ENCODE measurements at regions not wholly inside any gene's neighbourhood (a gene's known extent, or its start where the extent isn't known, plus 50 kb on each side); places are given as distances from the start of the nearest gene placed in this dataset.
A peak's percentile ranks its signal among the peaks of the same experiment; 100 is the strongest.

GRCh38 chr1:14098294-14098913, 398.4 kb downstream of the PRDM2 start:
- Histone ChIP-seq H3K36me3 (no peaks in the 10 kb centered on the region), H3K27me3 (no peaks in the 10 kb centered on the region), H3K4me3 (no peak overlapping the region), H3K9me3 (no peaks in the 10 kb centered on the region)
- no peak for DNase-seq

GRCh38 chr1:14100444-14100843, 400.5 kb downstream of the PRDM2 start:
- H3K9me3 ChIP-seq, result 0 out of 2 replicates have a peak, but pooled peaks cover 2% of the 10 kb centered on the region
- H3K27me3 ChIP-seq, result no peaks in the 10 kb centered on the region; the same call in 1 of the 2 replicates
- no peak for DNase-seq
- H3K4me3 ChIP-seq, result no peak overlapping the region
- H3K36me3 ChIP-seq, result no peaks in the 10 kb centered on the region

GRCh38 chr1:14100919-14101318, 400.9 kb downstream of the PRDM2 start:
- no peaks in the 10 kb centered on the region for H3K36me3 ChIP-seq
- no peak overlapping the region for H3K4me3 ChIP-seq
- no peaks in the 10 kb centered on the region; the same call in 1 of the 2 replicates for H3K27me3 ChIP-seq
- DNase-seq, result no peak
- 0 out of 2 replicates have a peak, but pooled peaks cover 2% of the 10 kb centered on the region for H3K9me3 ChIP-seq

- 0 out of 2 replicates have a peak, but pooled peaks cover 2% of the 10 kb centered on the region for H3K9me3 ChIP-seq
- H3K36me3 ChIP-seq, result no peaks in the 10 kb centered on the region
- no peak for DNase-seq
- H3K4me3 ChIP-seq, result no peak overlapping the region
- no peaks in the 10 kb centered on the region; the same call in 1 of the 2 replicates for H3K27me3 ChIP-seq
Observed at GRCh38 chr1:14102180-14102579, 402.2 kb downstream of the PRDM2 start.

GRCh38 chr1:14103878-14104430, 404.0 kb downstream of the PRDM2 start:
- Histone ChIP-seq H3K4me3 (no peak overlapping the region), H3K27me3 (no peaks in the 10 kb centered on the region; the same call in 1 of the 2 replicates), H3K9me3 (0 out of 2 replicates have a peak, but pooled peaks cover 2% of the 10 kb centered on the region), H3K36me3 (no peaks in the 10 kb centered on the region)
- no peak for DNase-seq

- Histone ChIP-seq H3K27me3 (no peaks in the 10 kb centered on the region; the same call in 1 of the 2 replicates), H3K4me3 (no peak overlapping the region), H3K36me3 (no peaks in the 10 kb centered on the region), H3K9me3 (0 out of 2 replicates have a peak, but pooled peaks cover 2% of the 10 kb centered on the region)
- no peak for DNase-seq
Observed at GRCh38 chr1:14106126-14106525, 406.1 kb downstream of the PRDM2 start.

GRCh38 chr1:14106679-14107313, 406.8 kb downstream of the PRDM2 start:
- DNase-seq, result no peak
- no peak overlapping the region for H3K4me3 ChIP-seq
- H3K9me3 ChIP-seq, result 0 out of 2 replicates have a peak, but pooled peaks cover 2% of the 10 kb centered on the region
- H3K27me3 ChIP-seq, result no peaks in the 10 kb centered on the region; the same call in 1 of the 2 replicates
- H3K36me3 ChIP-seq, result no peaks in the 10 kb centered on the region

GRCh38 chr1:14108356-14109275, 408.6 kb downstream of the PRDM2 start:
- Histone ChIP-seq H3K27me3 (no peaks in the 10 kb centered on the region; the same call in 1 of the 2 replicates), H3K36me3 (no peaks in the 10 kb centered on the region)
- no peak for DNase-seq

GRCh38 chr1:14109276-14109635, 409.3 kb downstream of the PRDM2 start:
- Histone ChIP-seq H3K36me3 (no peaks in the 10 kb centered on the region), H3K4me3 (no peak overlapping the region), H3K9me3 (0 out of 2 replicates have a peak, but pooled peaks cover 2% of the 10 kb centered on the region), H3K27me3 (no peaks in the 10 kb centered on the region; the same call in 1 of the 2 replicates)
- no peak for DNase-seq

More at GRCh38 chr1:14108356-14109275, 408.6 kb downstream of the PRDM2 start:
- no peak overlapping the region for H3K4me3 ChIP-seq
- H3K9me3 ChIP-seq, result 0 out of 2 replicates have a peak, but pooled peaks cover 2% of the 10 kb centered on the region

- Histone ChIP-seq H3K27me3 (no peaks in the 10 kb centered on the region; the same call in 1 of the 2 replicates), H3K36me3 (no peaks in the 10 kb centered on the region), H3K9me3 (0 out of 2 replicates have a peak, but pooled peaks cover 2% of the 10 kb centered on the region), H3K4me3 (no peak overlapping the region)
- DNase-seq, result no peak
Observed at GRCh38 chr1:14110040-14110439, 410.1 kb downstream of the PRDM2 start.

- Histone ChIP-seq H3K36me3 (no peaks in the 10 kb centered on the region), H3K4me3 (no peak overlapping the region), H3K27me3 (no peaks in the 10 kb centered on the region), H3K9me3 (no peaks in the 10 kb centered on the region)
- no peak for DNase-seq
Observed at GRCh38 chr1:14111121-14111520, 411.1 kb downstream of the PRDM2 start.

GRCh38 chr1:14112613-14113012, 412.6 kb downstream of the PRDM2 start:
- Histone ChIP-seq H3K9me3 (no peaks in the 10 kb centered on the region), H3K4me3 (no peak overlapping the region), H3K27me3 (no peaks in the 10 kb centered on the region), H3K36me3 (no peaks in the 10 kb centered on the region)
- DNase-seq, result no peak

GRCh38 chr1:14113271-14113670, 413.3 kb downstream of the PRDM2 start:
- H3K4me3 ChIP-seq, result no peak overlapping the region
- H3K27me3 ChIP-seq, result no peaks in the 10 kb centered on the region
- H3K9me3 ChIP-seq, result no peaks in the 10 kb centered on the region
- DNase-seq, result no peak
- no peaks in the 10 kb centered on the region for H3K36me3 ChIP-seq

GRCh38 chr1:14113841-14114567, 414.0 kb downstream of the PRDM2 start:
- DNase-seq, result peak; percentile 53
- Histone ChIP-seq H3K4me3 (no peak overlapping the region), H3K36me3 (no peaks in the 10 kb centered on the region), H3K9me3 (no peaks in the 10 kb centered on the region), H3K27me3 (no peaks in the 10 kb centered on the region)

GRCh38 chr1:14115976-14116375, 416.0 kb downstream of the PRDM2 start:
- no peaks in the 10 kb centered on the region for H3K9me3 ChIP-seq
- no peaks in the 10 kb centered on the region for H3K36me3 ChIP-seq
- no peaks in the 10 kb centered on the region for H3K27me3 ChIP-seq
- no peak for DNase-seq
- no peak overlapping the region for H3K4me3 ChIP-seq

GRCh38 chr1:14117700-14118099, 417.7 kb downstream of the PRDM2 start:
- H3K36me3 ChIP-seq, result no peaks in the 10 kb centered on the region
- no peaks in the 10 kb centered on the region for H3K9me3 ChIP-seq
- no peak for DNase-seq
- H3K27me3 ChIP-seq, result no peaks in the 10 kb centered on the region
- H3K4me3 ChIP-seq, result no peak overlapping the region

All from MG63 (cell line).